PC-9 (cell line): ENCODE measurements at regions not wholly inside any gene's neighbourhood (a gene's known extent, or its start where the extent isn't known, plus 50 kb on each side); places are given as distances from the start of the nearest gene placed in this dataset.

ENCODE experiments used
- BruUV-seq: library from RNA; stranded (reverse); fragments of 400-500 nt; replicated peaks from 2 replicates; lab custom pipeline; 2021; lab: Mats Ljungman, UMichigan
- CTCF ChIA-PET: fragments of 300-600 bp; sonication (Branson Sonifier 250); formaldehyde crosslinking; loops from one replicate; lab custom pipeline; 2022; ENCODE audit warnings: antibody characterized with exemption; lab: Charles Lee
- POLR2A ChIA-PET: fragments of 300-600 bp; sonication (Branson Sonifier 250); formaldehyde crosslinking; loops from one replicate; lab custom pipeline; 2022; ENCODE audit warnings: antibody characterized with exemption; ENCODE audit not compliant: unreplicated experiment; lab: Charles Lee
- DNase-seq, 2 experiments: peaks; one replicate each; pipeline versions ENCODE4 v3.0.0 to v3.0.0-alpha.2; 2015 to 2022; ENCODE audit warnings: mixed read lengths in 1 of 2
- H2AFZ ChIP-seq: fragments of 200-600 bp; sonication (generic); 2 replicates; pipeline ENCODE4 v1.8.1; 2017; ENCODE audit warnings: antibody characterized with exemption
- H3F3A ChIP-seq: fragments of 200-600 bp; sonication (generic); 2 replicates; pipeline ENCODE4 v1.8.1; 2017; ENCODE audit warnings: antibody characterized with exemption, mild to moderate bottlenecking, low read depth; ENCODE audit not compliant: insufficient read depth
- H3K27ac ChIP-seq: fragments of 200-600 bp; sonication (generic); 2 replicates; pipeline ENCODE4 v1.6.1; 2016; ENCODE audit warnings: mixed run types
- H3K27me3 ChIP-seq: fragments of 200-600 bp; sonication (generic); 2 replicates; pipeline ENCODE4 v1.6.1; 2016; ENCODE audit warnings: low read depth, mixed run types; ENCODE audit not compliant: insufficient read depth
- H3K36me3 ChIP-seq: fragments of 200-600 bp; sonication (generic); 2 replicates; pipeline ENCODE4 v1.6.1; 2016; ENCODE audit warnings: low read depth, mixed run types
- H3K4me1 ChIP-seq: fragments of 200-600 bp; sonication (generic); replicated peaks from 2 replicates; pipeline ENCODE4 v1.6.1; 2016; ENCODE audit warnings: mixed run types; ENCODE audit not compliant: insufficient read depth
- H3K4me2 ChIP-seq: fragments of 200-600 bp; sonication (generic); 2 replicates; pipeline ENCODE4 v1.6.1; 2017; ENCODE audit warnings: mixed run types
- H3K4me3 ChIP-seq: fragments of 200-600 bp; sonication (generic); 2 replicates; pipeline ENCODE4 v1.6.1; 2016; ENCODE audit warnings: mixed run types
- H3K79me2 ChIP-seq: fragments of 200-600 bp; sonication (generic); 2 replicates; pipeline ENCODE4 v1.6.1; 2017; ENCODE audit warnings: low read depth, mixed run types
- H3K9me2 ChIP-seq: fragments of 200-600 bp; sonication (generic); 2 replicates; pipeline ENCODE4 v1.8.1; 2017; ENCODE audit warnings: mild to moderate bottlenecking; ENCODE audit not compliant: insufficient read depth
- H3K9me3 ChIP-seq: fragments of 200-600 bp; sonication (generic); 2 replicates; pipeline ENCODE4 v1.8.1; 2016; ENCODE audit warnings: low read depth; ENCODE audit not compliant: insufficient read depth
- H4K20me1 ChIP-seq: fragments of 200-600 bp; sonication (generic); 2 replicates; pipeline ENCODE4 v1.8.1; 2017; ENCODE audit not compliant: insufficient read depth
- EZH2 ChIP-seq: fragments of 200-600 bp; sonication (generic); IDR thresholded peaks from 2 replicates; pipeline ENCODE4 v1.8.0; 2017; ENCODE audit warnings: antibody characterized with exemption, low read depth
- intact Hi-C: fragments of 100-400 bp; cut with micrococcal nuclease; formaldehyde crosslinking; loops from one replicate; pipeline ENCODE4 v1.10.0; 2022; ENCODE audit not compliant: unreplicated experiment
- TF ChIP-seq, protein P1 (sequence below): fragments of 200-600 bp; sonication (generic); conservative IDR thresholded peaks from 2 replicates; pipeline ENCODE4 v1.6.1; 2017; ENCODE audit warnings: mixed run types, antibody characterized with exemption, mild to moderate bottlenecking, moderate library complexity

GRCh38 chr18:71027531-71027930, 738.7 kb downstream of the SOCS6 start:
- Histone ChIP-seq H3K36me3 (no peaks in the 10 kb centered on the region), H3K27me3 (no peaks in the 10 kb centered on the region), H3K79me2 (no peaks in the 10 kb centered on the region), H3K27ac (no peak overlapping the region), H3K9me2 (no peaks in the 10 kb centered on the region), H3K4me1 (no peaks in the 10 kb centered on the region; the same call in 1 of the 2 replicates), H3K4me2 (no peak overlapping the region), H3F3A (no peaks in the 10 kb centered on the region), H4K20me1 (no peaks in the 10 kb centered on the region), H3K4me3 (no peak overlapping the region), H2AFZ (peak overlapping the region; percentile 55; the same call in 1 of the 2 replicates), H3K9me3 (no peaks in the 10 kb centered on the region; the same call in 1 of the 2 replicates)
- BruUV-seq, result no TSS peak
- DNase-seq, result peak in 1 of 2 experiments; percentile 35
- POLR2A ChIA-PET, result no interaction called here
- no peak for TF ChIP-seq EZH2
- TF ChIP-seq, protein P1, sequence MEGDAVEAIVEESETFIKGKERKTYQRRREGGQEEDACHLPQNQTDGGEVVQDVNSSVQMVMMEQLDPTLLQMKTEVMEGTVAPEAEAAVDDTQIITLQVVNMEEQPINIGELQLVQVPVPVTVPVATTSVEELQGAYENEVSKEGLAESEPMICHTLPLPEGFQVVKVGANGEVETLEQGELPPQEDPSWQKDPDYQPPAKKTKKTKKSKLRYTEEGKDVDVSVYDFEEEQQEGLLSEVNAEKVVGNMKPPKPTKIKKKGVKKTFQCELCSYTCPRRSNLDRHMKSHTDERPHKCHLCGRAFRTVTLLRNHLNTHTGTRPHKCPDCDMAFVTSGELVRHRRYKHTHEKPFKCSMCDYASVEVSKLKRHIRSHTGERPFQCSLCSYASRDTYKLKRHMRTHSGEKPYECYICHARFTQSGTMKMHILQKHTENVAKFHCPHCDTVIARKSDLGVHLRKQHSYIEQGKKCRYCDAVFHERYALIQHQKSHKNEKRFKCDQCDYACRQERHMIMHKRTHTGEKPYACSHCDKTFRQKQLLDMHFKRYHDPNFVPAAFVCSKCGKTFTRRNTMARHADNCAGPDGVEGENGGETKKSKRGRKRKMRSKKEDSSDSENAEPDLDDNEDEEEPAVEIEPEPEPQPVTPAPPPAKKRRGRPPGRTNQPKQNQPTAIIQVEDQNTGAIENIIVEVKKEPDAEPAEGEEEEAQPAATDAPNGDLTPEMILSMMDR, result no peak
- CTCF ChIA-PET, result no interaction called here
- intact Hi-C loops, result no loop called here

GRCh38 chr18:71025505-71026225, 736.8 kb downstream of the SOCS6 start:
- CTCF ChIA-PET, result no interaction called here
- DNase-seq, result no peak
- no peak overlapping the region for H3K4me3 ChIP-seq

DNA sequence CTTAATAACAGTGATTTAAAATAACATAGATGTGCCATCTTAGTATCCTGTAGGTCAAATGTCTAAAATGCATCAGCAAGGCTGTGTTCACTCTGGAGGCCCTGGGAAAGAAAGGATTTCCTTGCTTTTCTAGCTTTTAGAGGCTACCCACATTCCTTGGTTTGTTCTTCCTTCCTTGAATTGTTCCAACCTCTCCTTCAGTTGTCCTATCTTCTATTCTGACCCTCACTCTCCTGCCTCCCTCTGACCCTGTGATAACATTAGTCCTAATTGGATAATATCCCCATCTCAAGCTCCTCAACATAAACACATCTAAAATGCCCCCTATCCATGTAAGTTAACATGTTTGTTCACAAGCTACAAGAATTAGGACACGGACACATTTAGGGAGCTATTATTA, 733.5 kb downstream of the SOCS6 start:
- DNase-seq, result no peak
- no peak overlapping the region for H2AFZ ChIP-seq
- no peak overlapping the region for H3K27ac ChIP-seq
- H3K36me3 ChIP-seq, result no peaks in the 10 kb centered on the region
- BruUV-seq, result no TSS peak
- no peaks in the 10 kb centered on the region; the same call in 1 of the 2 replicates for H3K4me1 ChIP-seq
- H3K4me3 ChIP-seq, result no peak overlapping the region
- no peaks in the 10 kb centered on the region for H3K9me2 ChIP-seq
- no peaks in the 10 kb centered on the region for H3F3A ChIP-seq
- no peaks in the 10 kb centered on the region for H3K9me3 ChIP-seq
- no peaks in the 10 kb centered on the region for H4K20me1 ChIP-seq
- H3K4me2 ChIP-seq, result no peak overlapping the region
- no peak for TF ChIP-seq EZH2
- TF ChIP-seq, protein P1, result no peak
- ChIA-PET CTCF (no interaction called here), POLR2A (no interaction called here)
- no peaks in the 10 kb centered on the region for H3K27me3 ChIP-seq
- intact Hi-C loops, result no loop called here
- H3K79me2 ChIP-seq, result no peaks in the 10 kb centered on the region

More at GRCh38 chr18:71025505-71026225, 736.8 kb downstream of the SOCS6 start:
- no peaks in the 10 kb centered on the region for H3K27me3 ChIP-seq
- H4K20me1 ChIP-seq, result no peaks in the 10 kb centered on the region
- POLR2A ChIA-PET, result interaction anchor here (0.7 kb wide), 1 partner anchor 11 kb away, joined by 3 read pairs; no protein-coding TSS in a partner anchor
- no peak overlapping the region for H2AFZ ChIP-seq
- H3K9me2 ChIP-seq, result no peaks in the 10 kb centered on the region
- no peaks in the 10 kb centered on the region for H3K36me3 ChIP-seq
- H3K4me1 ChIP-seq, result no peaks in the 10 kb centered on the region; the same call in 1 of the 2 replicates
- TF ChIP-seq, protein P1, result no peak
- TF ChIP-seq EZH2, result no peak
- BruUV-seq, result no TSS peak
- intact Hi-C loops, result no loop called here
- no peaks in the 10 kb centered on the region for H3K79me2 ChIP-seq
- H3F3A ChIP-seq, result no peaks in the 10 kb centered on the region
- no peak overlapping the region for H3K4me2 ChIP-seq
- no peaks in the 10 kb centered on the region for H3K9me3 ChIP-seq
- H3K27ac ChIP-seq, result no peak overlapping the region
